Suppressor macrophage treated with lipopolysaccharide for 1 hour (primary cell): ENCODE measurements at regions not wholly inside any gene's neighbourhood (a gene's known extent, or its start where the extent isn't known, plus 50 kb on each side); places are given as distances from the start of the nearest gene placed in this dataset.
"Not testable (repeated sequence)": the region's sequence is repeated elsewhere in the genome, so short reads cannot be mapped to it uniquely, and the experiment has no call there.

Source experiments
- DNase-seq, 3 donors: peaks; one replicate each; pipeline ENCODE4 v3.0.0-alpha.2; 2020 to 2022

- DNase-seq, result no peak
Observed at GRCh38 chr4:174066611-174067205, 216.8 kb downstream of the FBXO8 start.

GRCh38 chr4:174062831-174063230 lies 220.6 kb downstream of the FBXO8 start:
- no peak for DNase-seq

GRCh38 chr4:174061026-174061425 lies 222.4 kb downstream of the FBXO8 start:
- DNase-seq, result no peak

GRCh38 chr4:174058846-174059245 lies 224.6 kb downstream of the FBXO8 start:
- peak in 2 of 3 donors; percentile 35 to 38 for DNase-seq

GRCh38 chr4:174056959-174057358 lies 226.5 kb downstream of the FBXO8 start:
- peak in 1 of 3 donors; percentile 11 for DNase-seq

GRCh38 chr4:174055344-174055743 lies 228.1 kb downstream of the FBXO8 start:
- DNase-seq, result no peak

GRCh38 chr4:174053895-174054294 lies 229.6 kb downstream of the FBXO8 start:
- no peak for DNase-seq

- DNase-seq, result no peak
Observed at GRCh38 chr4:174047363-174047762, 236.1 kb downstream of the FBXO8 start.

GRCh38 chr4:174045829-174046228 lies 237.6 kb downstream of the FBXO8 start:
- DNase-seq, result not testable (repeated sequence)

GRCh38 chr4:174045381-174045780 lies 238.1 kb downstream of the FBXO8 start:
- DNase-seq, result no peak

GRCh38 chr4:174041555-174042105 lies 241.8 kb downstream of the FBXO8 start:
- DNase-seq, result no peak

GRCh38 chr4:174040287-174040686 lies 243.2 kb downstream of the FBXO8 start:
- DNase-seq, result no peak

GRCh38 chr4:174038481-174038880 lies 245.0 kb downstream of the FBXO8 start:
- no peak for DNase-seq

- DNase-seq, result no peak
Observed at GRCh38 chr4:174037631-174038030, 245.8 kb downstream of the FBXO8 start.

- no peak for DNase-seq
Observed at GRCh38 chr4:174037049-174037448, 246.4 kb downstream of the FBXO8 start.

- DNase-seq, result no peak
Observed at GRCh38 chr4:174036576-174036975, 246.9 kb downstream of the FBXO8 start.

GRCh38 chr4:174036111-174036510 lies 247.4 kb downstream of the FBXO8 start:
- DNase-seq, result no peak

GRCh38 chr4:174023641-174024040 lies 259.8 kb downstream of the FBXO8 start:
- no peak for DNase-seq

- DNase-seq, result no peak
Observed at GRCh38 chr4:174018236-174018635, 265.2 kb downstream of the FBXO8 start.

GRCh38 chr4:174016251-174016650 lies 267.2 kb downstream of the FBXO8 start:
- no peak for DNase-seq

- DNase-seq, result no peak
Observed at GRCh38 chr4:174012886-174013259, 270.6 kb downstream of the FBXO8 start.

- DNase-seq, result no peak
Observed at GRCh38 chr4:174012135-174012885, 271.2 kb downstream of the FBXO8 start.

- DNase-seq, result no peak
Observed at GRCh38 chr4:174010547-174010946, 272.9 kb downstream of the FBXO8 start.

- DNase-seq, result no peak
Observed at GRCh38 chr4:174009686-174010451, 273.6 kb downstream of the FBXO8 start.
